GM13977 (cell line): ENCODE measurements at regions not wholly inside any gene's neighbourhood (a gene's known extent, or its start where the extent isn't known, plus 50 kb on each side); places are given as distances from the start of the nearest gene placed in this dataset.

Experiments used
- DNase-seq: peaks from one replicate; pipeline ENCODE4 v3.0.0; 2012; ENCODE audit warnings: low spot score
- in situ Hi-C: fragments of 300-500 bp; cut with MboI; formaldehyde crosslinking; loops from one replicate; pipeline ENCODE4 v1.12.0; 2022; ENCODE audit warnings: low sequenced_read_pairs, low pct_unique_long_range_greater_than_20kb, mixed read lengths, inconsistent platforms; ENCODE audit not compliant: unreplicated experiment
- TF ChIP-seq, protein P1 (sequence below): IDR thresholded peaks from 2 replicates; pipeline ENCODE4 v1.5.1; 2012; ENCODE audit warnings: mild to moderate bottlenecking, control low read depth; ENCODE audit not compliant: insufficient read depth; ENCODE audit errors: extremely low read depth, missing control alignments

DNA sequence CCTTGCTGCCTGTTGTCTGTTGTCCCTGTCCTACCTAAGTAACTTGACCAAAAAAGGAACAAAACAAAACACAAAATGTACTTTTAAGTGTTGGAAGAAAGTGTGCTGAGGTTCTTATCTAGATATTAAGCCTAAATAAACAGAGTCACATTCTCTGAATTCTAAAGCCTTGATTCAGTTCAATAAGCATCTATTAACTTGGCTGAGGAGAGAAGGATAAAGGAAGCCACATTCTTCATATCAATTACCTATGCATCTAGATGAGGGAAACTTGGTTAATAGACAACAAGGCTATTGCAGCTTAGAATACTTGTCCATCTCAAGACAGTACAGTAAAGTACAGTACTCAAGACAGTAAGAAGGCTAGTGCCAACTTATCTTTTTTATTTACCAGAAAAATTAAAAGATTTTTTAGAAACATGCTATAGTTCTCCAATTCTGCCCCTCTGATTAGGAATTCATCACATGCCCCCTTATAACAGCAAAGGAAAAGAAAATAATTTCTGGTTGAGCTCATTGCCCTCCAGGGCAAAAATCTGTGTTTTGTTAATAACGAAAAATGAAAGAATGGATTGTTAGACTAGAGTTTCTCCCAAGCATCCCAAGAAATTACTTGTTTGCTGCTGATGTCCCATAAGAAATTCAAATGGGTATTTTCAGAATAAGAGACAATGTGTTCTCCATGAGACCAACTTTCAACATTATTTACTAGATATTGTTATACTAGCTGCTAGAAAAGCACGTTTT is 546.5 kb upstream of the SEMA3D start:
- no peak for DNase-seq
- in situ Hi-C loops = loop anchor here (25.0 kb wide), 1 partner anchor 696 kb away; no protein-coding TSS in a partner anchor
- TF ChIP-seq, protein P1, sequence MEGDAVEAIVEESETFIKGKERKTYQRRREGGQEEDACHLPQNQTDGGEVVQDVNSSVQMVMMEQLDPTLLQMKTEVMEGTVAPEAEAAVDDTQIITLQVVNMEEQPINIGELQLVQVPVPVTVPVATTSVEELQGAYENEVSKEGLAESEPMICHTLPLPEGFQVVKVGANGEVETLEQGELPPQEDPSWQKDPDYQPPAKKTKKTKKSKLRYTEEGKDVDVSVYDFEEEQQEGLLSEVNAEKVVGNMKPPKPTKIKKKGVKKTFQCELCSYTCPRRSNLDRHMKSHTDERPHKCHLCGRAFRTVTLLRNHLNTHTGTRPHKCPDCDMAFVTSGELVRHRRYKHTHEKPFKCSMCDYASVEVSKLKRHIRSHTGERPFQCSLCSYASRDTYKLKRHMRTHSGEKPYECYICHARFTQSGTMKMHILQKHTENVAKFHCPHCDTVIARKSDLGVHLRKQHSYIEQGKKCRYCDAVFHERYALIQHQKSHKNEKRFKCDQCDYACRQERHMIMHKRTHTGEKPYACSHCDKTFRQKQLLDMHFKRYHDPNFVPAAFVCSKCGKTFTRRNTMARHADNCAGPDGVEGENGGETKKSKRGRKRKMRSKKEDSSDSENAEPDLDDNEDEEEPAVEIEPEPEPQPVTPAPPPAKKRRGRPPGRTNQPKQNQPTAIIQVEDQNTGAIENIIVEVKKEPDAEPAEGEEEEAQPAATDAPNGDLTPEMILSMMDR = no peak

DNA sequence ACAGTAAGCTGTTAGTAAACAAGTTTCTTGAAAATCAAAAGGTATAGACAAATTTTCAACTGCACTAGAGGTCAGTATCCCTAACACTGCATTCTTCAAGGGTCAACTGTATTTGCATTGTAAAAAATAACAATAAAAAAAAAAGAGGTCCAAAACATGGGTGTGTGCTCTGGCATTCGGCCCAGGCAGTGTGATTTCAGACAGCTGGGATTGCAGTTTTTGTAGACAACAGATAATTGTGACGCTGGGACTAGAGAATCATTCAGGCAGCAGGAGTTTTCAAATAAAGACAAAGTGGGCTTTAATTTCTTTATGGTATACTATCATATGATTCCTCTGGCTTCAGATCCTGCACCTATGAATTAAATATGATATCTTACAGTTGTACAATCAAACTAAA is 543.2 kb upstream of the SEMA3D start:
- no peak for DNase-seq
- TF ChIP-seq, protein P1 = no peak
- in situ Hi-C loops = loop anchor here (25.0 kb wide), 1 partner anchor 693 kb away; no protein-coding TSS in a partner anchor

DNA sequence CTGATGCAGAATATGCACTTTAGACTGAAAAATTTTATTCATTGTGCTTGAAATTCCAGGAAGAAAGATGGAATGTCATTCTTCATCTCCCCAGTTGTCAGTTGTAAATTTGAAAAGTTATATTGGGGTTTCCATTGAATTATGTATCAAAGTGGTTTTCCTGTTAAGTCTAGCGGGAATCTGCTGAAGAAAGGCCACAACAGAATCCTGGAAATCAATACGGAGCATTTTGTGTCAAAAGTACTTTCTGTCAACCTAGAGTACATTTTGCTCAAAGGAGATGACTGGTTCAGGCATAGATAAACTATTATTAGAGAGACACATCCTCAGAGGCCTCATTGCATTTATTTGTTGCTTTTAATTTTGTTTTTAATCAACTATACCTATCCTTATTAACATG is 538.2 kb upstream of the SEMA3D start:
- no peak for DNase-seq
- in situ Hi-C loops = loop anchor here (25.0 kb wide), 1 partner anchor 688 kb away; no protein-coding TSS in a partner anchor
- TF ChIP-seq, protein P1 = no peak

DNA sequence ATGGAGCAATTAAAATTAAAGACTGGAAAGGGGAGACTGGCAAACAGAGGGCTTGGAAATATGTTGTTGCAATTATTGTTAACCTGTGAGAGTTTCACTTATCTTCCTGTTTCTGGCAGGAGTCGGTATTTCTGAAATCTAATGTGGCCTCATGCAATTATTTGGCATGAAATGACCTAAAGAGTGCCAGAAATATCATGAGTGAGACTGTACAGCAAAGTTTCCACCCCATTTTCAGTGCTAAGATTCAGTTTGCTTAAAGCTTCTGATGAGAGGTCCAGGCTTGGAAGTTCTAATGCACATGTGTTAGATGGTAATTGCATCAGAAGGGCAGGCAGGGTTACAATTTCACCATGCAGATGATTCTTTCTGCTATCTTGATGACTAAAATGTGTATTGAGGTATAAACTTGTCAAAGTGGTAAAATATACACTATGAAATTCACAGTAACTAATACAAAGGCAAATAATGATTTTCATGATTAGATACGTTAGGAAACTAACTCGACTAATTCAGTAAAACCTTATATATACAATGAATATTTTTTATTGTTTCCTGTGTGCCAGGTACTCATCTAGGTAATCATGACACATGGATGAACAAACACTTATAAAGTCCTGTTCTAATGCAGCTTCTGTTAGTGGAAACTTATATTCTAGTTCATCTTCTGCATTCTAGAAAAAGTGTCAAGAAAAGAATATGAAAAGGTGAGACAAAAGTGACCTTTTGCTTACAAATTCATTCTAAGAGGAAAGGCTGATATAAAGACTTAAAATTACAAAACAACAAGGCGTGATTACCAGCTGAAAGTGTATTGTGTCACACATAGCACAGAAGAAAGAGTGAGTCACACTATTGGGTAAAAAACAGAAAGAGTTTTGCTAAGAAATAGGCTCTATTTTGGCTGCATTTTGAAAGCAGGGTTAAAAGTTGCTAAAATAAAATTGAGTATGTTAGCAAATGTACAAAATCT is 533.4 kb upstream of the SEMA3D start:
- TF ChIP-seq, protein P1 = no peak
- DNase-seq = no peak
- in situ Hi-C loops = no loop called here

DNA sequence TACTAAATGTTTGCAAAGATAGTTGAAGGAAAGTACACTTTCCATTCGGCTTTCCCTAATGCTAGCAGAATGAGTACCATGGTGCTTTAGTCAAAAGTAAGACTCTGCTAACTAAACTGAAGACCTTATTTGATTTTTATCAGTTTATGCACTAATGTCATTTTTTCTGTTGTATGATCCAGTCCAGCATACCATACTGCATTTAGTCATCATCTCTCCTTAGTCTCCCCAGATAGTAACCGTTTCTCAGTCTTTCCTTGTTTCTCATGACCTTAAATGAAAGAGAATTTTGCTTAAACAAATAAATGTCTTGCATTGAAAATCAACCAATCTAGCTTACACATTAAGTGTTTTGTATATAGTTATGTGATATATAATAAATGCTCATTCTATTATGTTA is 529.5 kb upstream of the SEMA3D start:
- in situ Hi-C loops = no loop called here
- TF ChIP-seq, protein P1 = no peak
- no peak for DNase-seq

DNA sequence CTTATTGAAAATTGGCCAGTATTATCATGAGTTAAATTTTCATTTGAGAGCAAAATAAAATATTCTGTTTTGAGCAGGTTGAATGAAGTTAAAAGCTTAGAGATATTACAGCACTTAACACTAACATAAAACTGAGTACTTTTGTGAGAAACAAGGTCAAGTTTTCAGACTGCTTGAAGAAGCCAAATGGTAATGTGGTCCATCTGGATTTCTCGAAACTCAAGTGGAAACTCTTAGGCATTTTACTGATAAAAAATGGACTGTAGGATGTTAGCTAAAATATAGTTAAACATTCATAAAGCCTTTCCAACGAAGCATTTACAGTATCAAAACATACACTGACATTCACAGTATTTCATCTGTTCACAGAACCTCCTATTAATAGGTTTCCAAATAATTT is 528.1 kb upstream of the SEMA3D start:
- in situ Hi-C loops = no loop called here
- TF ChIP-seq, protein P1 = no peak
- DNase-seq = no peak
